ENCODE measurements at regions not wholly inside any gene's neighbourhood (a gene's known extent, or its start where the extent isn't known, plus 50 kb on each side); places are given as distances from the start of the nearest gene placed in this dataset.

DNA sequence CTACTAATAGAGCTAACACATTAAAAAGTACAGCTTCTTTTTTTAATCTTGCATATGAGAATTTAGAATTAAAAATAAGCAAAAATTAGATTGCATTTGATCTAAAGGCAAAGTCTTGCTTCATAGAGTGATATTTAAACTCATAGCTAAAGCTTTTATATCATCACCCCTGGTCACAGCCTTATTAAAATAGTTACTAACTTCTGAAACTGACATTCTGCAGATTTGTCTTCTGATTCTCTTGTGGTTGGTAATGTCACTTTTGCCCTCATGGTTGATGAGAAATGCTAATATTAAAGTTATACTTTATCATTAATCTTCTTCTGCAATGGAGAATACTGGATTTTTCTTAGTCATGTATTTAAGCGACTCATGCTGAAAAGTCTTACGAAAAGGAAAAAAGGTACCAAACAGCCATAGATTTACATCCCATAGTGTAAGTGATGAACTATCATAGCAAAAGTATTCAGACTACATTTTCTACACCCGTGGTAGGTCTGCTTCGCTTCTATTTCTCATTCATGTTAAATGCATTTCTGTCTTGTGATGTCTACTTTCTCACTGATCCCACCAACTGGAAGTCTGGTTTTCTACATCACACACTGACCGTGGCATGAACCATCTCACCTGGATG lies 330.5 kb upstream of the B3GALT2 start:
- TF ChIP-seq, protein P1, sequence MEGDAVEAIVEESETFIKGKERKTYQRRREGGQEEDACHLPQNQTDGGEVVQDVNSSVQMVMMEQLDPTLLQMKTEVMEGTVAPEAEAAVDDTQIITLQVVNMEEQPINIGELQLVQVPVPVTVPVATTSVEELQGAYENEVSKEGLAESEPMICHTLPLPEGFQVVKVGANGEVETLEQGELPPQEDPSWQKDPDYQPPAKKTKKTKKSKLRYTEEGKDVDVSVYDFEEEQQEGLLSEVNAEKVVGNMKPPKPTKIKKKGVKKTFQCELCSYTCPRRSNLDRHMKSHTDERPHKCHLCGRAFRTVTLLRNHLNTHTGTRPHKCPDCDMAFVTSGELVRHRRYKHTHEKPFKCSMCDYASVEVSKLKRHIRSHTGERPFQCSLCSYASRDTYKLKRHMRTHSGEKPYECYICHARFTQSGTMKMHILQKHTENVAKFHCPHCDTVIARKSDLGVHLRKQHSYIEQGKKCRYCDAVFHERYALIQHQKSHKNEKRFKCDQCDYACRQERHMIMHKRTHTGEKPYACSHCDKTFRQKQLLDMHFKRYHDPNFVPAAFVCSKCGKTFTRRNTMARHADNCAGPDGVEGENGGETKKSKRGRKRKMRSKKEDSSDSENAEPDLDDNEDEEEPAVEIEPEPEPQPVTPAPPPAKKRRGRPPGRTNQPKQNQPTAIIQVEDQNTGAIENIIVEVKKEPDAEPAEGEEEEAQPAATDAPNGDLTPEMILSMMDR (IDR thresholded peaks at IDR 0.05; ENCODE audit: insufficient read depth in 1 of 2, low read depth in 1 of 2, low read length in 1 of 2, severe bottlenecking in 1 of 2, unreplicated experiment in 1 of 2), result no peak
- no peaks in the 10 kb centered on the region for H3K36me3 Mint-ChIP-seq (ENCODE audit: insufficient read depth, unreplicated experiment)
- BruUV-seq (replicated peaks), result no TSS peak
- H3K27ac Mint-ChIP-seq (ENCODE audit: unreplicated experiment), result no peak overlapping the region
- ChIA-PET POLR2A (no interaction called here), CTCF (no interaction called here)
- H3K4me3 ChIP-seq (ENCODE audit: low read depth, low read length), result no peak overlapping the region
- no peak for DNase-seq
- no peaks in the 10 kb centered on the region for H3K9me3 ChIP-seq
- no peaks in the 10 kb centered on the region for H3K4me1 Mint-ChIP-seq (ENCODE audit: low read depth, unreplicated experiment)
- H3K27me3 Mint-ChIP-seq (ENCODE audit: insufficient read depth, unreplicated experiment), result no peaks in the 10 kb centered on the region
- intact Hi-C loops (cut with micrococcal nuclease; ENCODE audit: unreplicated experiment), result no loop called here
- no peaks in the 10 kb centered on the region for H3K36me3 ChIP-seq (ENCODE audit: control insufficient read depth, insufficient read depth, low read length)
- H3K27me3 ChIP-seq (replicated peaks; ENCODE audit: control insufficient read depth, insufficient read depth, low read length), result no peaks in the 10 kb centered on the region
- no peak overlapping the region for H3K4me3 Mint-ChIP-seq (ENCODE audit: unreplicated experiment)
- no peaks in the 10 kb centered on the region for H3K4me1 ChIP-seq
- H3K9me3 Mint-ChIP-seq (ENCODE audit: unreplicated experiment), result peaks cover 2% of the 10 kb centered on the region

DNA sequence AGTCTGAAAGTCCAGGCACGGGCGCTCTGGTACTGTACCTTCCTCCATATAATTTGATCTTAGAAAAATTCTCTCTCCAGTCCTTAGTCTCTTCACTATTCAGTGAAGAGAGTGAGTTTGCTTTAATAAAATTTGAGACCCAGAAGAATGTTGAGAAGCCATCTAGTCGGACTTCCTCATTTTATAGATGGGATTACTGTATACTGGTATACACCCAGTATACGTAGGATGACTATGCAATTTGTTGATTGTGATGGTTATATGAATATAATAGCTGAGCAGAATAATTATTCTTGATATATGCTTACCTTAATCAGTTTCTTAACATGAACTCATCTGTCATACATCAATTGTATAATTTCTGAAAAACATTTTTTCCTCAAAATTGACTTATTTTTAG lies 328.0 kb upstream of the B3GALT2 start:
- Mint-ChIP-seq H3K4me1 (ENCODE audit: low read depth, unreplicated experiment) (no peaks in the 10 kb centered on the region), H3K4me3 (ENCODE audit: unreplicated experiment) (no peak overlapping the region), H3K27me3 (ENCODE audit: insufficient read depth, unreplicated experiment) (peaks cover 4% of the 10 kb centered on the region), H3K36me3 (ENCODE audit: insufficient read depth, unreplicated experiment) (no peaks in the 10 kb centered on the region), H3K9me3 (ENCODE audit: unreplicated experiment) (peaks cover 11% of the 10 kb centered on the region), H3K27ac (ENCODE audit: unreplicated experiment) (no peak overlapping the region)
- intact Hi-C loops (cut with micrococcal nuclease; ENCODE audit: unreplicated experiment), result no loop called here
- DNase-seq, result no peak
- ChIA-PET CTCF (no interaction called here), POLR2A (no interaction called here)
- H3K4me1 ChIP-seq, result no peaks in the 10 kb centered on the region
- BruUV-seq (replicated peaks), result no TSS peak
- H3K27me3 ChIP-seq (replicated peaks; ENCODE audit: control insufficient read depth, insufficient read depth, low read length), result no peaks in the 10 kb centered on the region
- H3K36me3 ChIP-seq (ENCODE audit: control insufficient read depth, insufficient read depth, low read length), result no peaks in the 10 kb centered on the region
- no peaks in the 10 kb centered on the region for H3K9me3 ChIP-seq
- TF ChIP-seq, protein P1 (IDR thresholded peaks at IDR 0.05; ENCODE audit: insufficient read depth in 1 of 2, low read depth in 1 of 2, low read length in 1 of 2, severe bottlenecking in 1 of 2, unreplicated experiment in 1 of 2), result no peak
- H3K4me3 ChIP-seq (ENCODE audit: low read depth, low read length), result no peak overlapping the region

DNA sequence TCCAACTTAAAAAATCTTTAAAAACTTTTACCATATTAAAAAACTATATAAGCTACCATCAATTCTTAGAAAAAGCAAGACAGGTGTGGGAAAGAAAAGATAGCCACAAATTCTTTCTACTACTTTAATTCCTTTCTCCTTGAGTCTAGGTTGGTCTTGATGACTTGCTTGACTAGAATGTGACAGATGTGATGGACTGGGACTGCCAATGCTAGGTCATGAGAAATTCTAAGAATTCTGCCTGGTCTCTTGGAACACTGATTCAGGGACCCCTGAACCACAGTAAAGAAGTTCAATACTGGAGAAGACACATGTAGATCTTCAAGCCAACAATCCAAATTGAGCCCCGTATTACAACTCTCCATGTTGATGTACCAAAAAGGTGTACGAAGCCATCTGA lies 326.6 kb upstream of the B3GALT2 start:
- ChIA-PET CTCF (no interaction called here), POLR2A (no interaction called here)
- no peak for DNase-seq
- Histone ChIP-seq H3K36me3 (ENCODE audit: control insufficient read depth, insufficient read depth, low read length) (no peaks in the 10 kb centered on the region), H3K9me3 (no peaks in the 10 kb centered on the region), H3K4me3 (ENCODE audit: low read depth, low read length) (no peak overlapping the region), H3K27me3 (replicated peaks; ENCODE audit: control insufficient read depth, insufficient read depth, low read length) (no peaks in the 10 kb centered on the region), H3K4me1 (no peaks in the 10 kb centered on the region)
- TF ChIP-seq, protein P1 (IDR thresholded peaks at IDR 0.05; ENCODE audit: insufficient read depth in 1 of 2, low read depth in 1 of 2, low read length in 1 of 2, severe bottlenecking in 1 of 2, unreplicated experiment in 1 of 2), result no peak
- no peaks in the 10 kb centered on the region for H3K4me1 Mint-ChIP-seq (ENCODE audit: low read depth, unreplicated experiment)
- no peaks in the 10 kb centered on the region for H3K36me3 Mint-ChIP-seq (ENCODE audit: insufficient read depth, unreplicated experiment)
- peaks cover 4% of the 10 kb centered on the region for H3K27me3 Mint-ChIP-seq (ENCODE audit: insufficient read depth, unreplicated experiment)
- intact Hi-C loops (cut with micrococcal nuclease; ENCODE audit: unreplicated experiment), result no loop called here
- H3K9me3 Mint-ChIP-seq (ENCODE audit: unreplicated experiment), result peaks cover 11% of the 10 kb centered on the region
- no peak overlapping the region for H3K27ac Mint-ChIP-seq (ENCODE audit: unreplicated experiment)
- H3K4me3 Mint-ChIP-seq (ENCODE audit: unreplicated experiment), result no peak overlapping the region
- no TSS peak for BruUV-seq (replicated peaks)
